ENCODE measurements at regions not wholly inside any gene's neighbourhood (a gene's known extent, or its start where the extent isn't known, plus 50 kb on each side); places are given as distances from the start of the nearest gene placed in this dataset.

DNA sequence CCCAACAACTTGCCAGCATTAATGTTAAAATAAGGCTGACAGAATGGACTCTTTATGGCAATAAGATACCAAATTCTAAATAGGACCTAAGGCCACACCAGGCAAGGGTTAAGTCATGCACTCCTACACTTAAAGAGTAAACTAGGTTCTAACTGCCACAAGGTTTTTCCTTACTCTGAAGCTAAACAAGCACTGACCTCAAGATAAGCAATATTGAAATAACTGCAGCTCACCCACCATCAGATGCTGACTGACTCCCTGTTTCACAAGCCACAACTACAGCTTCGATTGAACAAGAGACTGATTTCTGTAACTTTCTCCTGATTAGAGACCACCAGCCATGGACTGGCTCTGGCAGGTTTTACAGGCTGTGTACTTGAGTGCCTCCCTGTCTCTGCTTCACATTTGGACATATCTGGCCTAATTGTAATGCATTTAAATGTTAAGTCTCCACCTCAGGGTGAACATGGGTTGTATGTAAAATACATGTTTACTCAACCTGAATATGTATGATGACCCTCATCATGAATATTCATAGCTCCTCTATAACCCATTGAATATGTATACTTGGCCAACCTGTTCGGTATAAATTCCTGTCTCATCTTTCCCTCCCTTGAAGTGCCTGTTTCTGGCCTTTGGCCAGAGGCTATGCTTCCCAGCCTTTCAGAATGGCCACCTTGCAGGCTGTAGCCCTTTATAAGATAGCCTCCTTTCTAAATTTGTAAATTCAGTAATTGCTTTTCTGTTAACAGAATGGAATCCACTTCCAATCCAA is 70.5 kb upstream of the DAAM1 start:
- TF ChIP-seq POLR2AphosphoS5 (IDR thresholded peaks at IDR 0.05; ENCODE audit: low read depth, low read length) (no peak), TAF1 (IDR thresholded peaks at IDR 0.05; ENCODE audit: borderline replicate concordance, low read depth, low read length) (no peak)
